Mesendoderm (in vitro differentiated cells): ENCODE measurements at regions not wholly inside any gene's neighbourhood (a gene's known extent, or its start where the extent isn't known, plus 50 kb on each side); places are given as distances from the start of the nearest gene placed in this dataset.

ENCODE experiments used
- DNase-seq: peaks from one replicate; pipeline ENCODE4 v3.0.0; 2013
- H2AK5ac ChIP-seq: 2 replicates; pipeline ENCODE4 v1.6.1; 2013; ENCODE audit warnings: low read length, inconsistent platforms
- H2BK120ac ChIP-seq: 2 replicates; pipeline ENCODE4 v1.6.1; 2013; ENCODE audit warnings: low read depth, mild to moderate bottlenecking, low read length, moderate library complexity, mixed read lengths
- H2BK15ac ChIP-seq: replicated peaks from 2 replicates; pipeline ENCODE4 v1.6.1; 2013; ENCODE audit warnings: low read depth, mild to moderate bottlenecking, moderate library complexity
- H2BK5ac ChIP-seq: 2 replicates; pipeline ENCODE4 v1.6.1; 2013; ENCODE audit warnings: low read length, inconsistent platforms
- H3K18ac ChIP-seq: 2 replicates; pipeline ENCODE4 v1.6.1; 2013; ENCODE audit warnings: mild to moderate bottlenecking, low read length, mixed read lengths
- H3K23ac ChIP-seq: one replicate; pipeline ENCODE4 v1.6.1; 2013; ENCODE audit warnings: low read length
- H3K27ac ChIP-seq: 2 replicates; pipeline ENCODE4 v1.5.1; 2013; ENCODE audit warnings: low read depth, mild to moderate bottlenecking, inconsistent platforms, low read length, moderate library complexity
- H3K27me3 ChIP-seq: 2 replicates; pipeline ENCODE4 v1.6.1; 2013; ENCODE audit warnings: low read length, control low read depth, mild to moderate bottlenecking, inconsistent platforms; ENCODE audit not compliant: insufficient read depth, poor library complexity
- H3K36me3 ChIP-seq: 2 replicates; pipeline ENCODE4 v1.6.1; 2013; ENCODE audit warnings: low read length, inconsistent platforms; ENCODE audit not compliant: control insufficient read depth, insufficient read depth
- H3K4ac ChIP-seq: one replicate; pipeline ENCODE4 v1.6.1; 2013; ENCODE audit warnings: low read depth, mild to moderate bottlenecking, low read length, moderate library complexity
- H3K4me1 ChIP-seq: 2 replicates; pipeline ENCODE4 v1.6.1; 2013; ENCODE audit warnings: low read depth, low read length, inconsistent platforms; ENCODE audit not compliant: control insufficient read depth
- H3K4me2 ChIP-seq: 2 replicates; pipeline ENCODE4 v1.6.1; 2013; ENCODE audit warnings: low read length
- H3K4me3 ChIP-seq: 2 replicates; pipeline ENCODE4 v1.5.1; 2013; ENCODE audit warnings: mild to moderate bottlenecking, low read length
- H3K56ac ChIP-seq: one replicate; pipeline ENCODE4 v1.6.1; 2013; ENCODE audit warnings: low read length
- H3K79me1 ChIP-seq: 2 replicates; pipeline ENCODE4 v1.6.1; 2013; ENCODE audit warnings: low read length, inconsistent platforms
- H3K79me2 ChIP-seq: 2 replicates; pipeline ENCODE4 v1.6.1; 2013; ENCODE audit warnings: mild to moderate bottlenecking, low read length; ENCODE audit not compliant: control insufficient read depth, insufficient read depth
- H3K9ac ChIP-seq: 2 replicates; pipeline ENCODE4 v1.6.1; 2013; ENCODE audit warnings: low read length, inconsistent platforms
- H4K5ac ChIP-seq: one replicate; pipeline ENCODE4 v1.6.1; 2013; ENCODE audit warnings: low read length
- H4K8ac ChIP-seq: one replicate; pipeline ENCODE4 v1.6.1; 2013; ENCODE audit warnings: low read depth, mild to moderate bottlenecking, control low read depth, low read length, moderate library complexity
- WGBS: extraction: QIAGEN DNeasy Blood & Tissue Kit; methylation state at CpG from one replicate; pipeline ENCODE4 v1.1.7; 2013; ENCODE audit warnings: low lambda C conversion rate, missing lambda C conversion rate; ENCODE audit not compliant: insufficient coverage; ENCODE audit errors: extremely low coverage; 5-methylcytosine and 5-hydroxymethylcytosine counted together

- Histone ChIP-seq H3K79me2 (no peaks in the 10 kb centered on the region), H3K9ac (no peak overlapping the region), H3K56ac (no peak overlapping the region), H2BK15ac (no peak overlapping the region), H3K23ac (no peak overlapping the region), H3K4me2 (no peak overlapping the region), H4K8ac (no peak overlapping the region), H3K4ac (no peak overlapping the region), H3K27me3 (no peaks in the 10 kb centered on the region), H3K27ac (no peak overlapping the region), H3K36me3 (no peaks in the 10 kb centered on the region), H4K5ac (no peak overlapping the region), H2BK5ac (no peak overlapping the region), H3K4me1 (peaks cover 9% of the 10 kb centered on the region), H3K79me1 (no peaks in the 10 kb centered on the region), H3K18ac (peak overlapping the region; percentile 40), H2BK120ac (no peak overlapping the region), H2AK5ac (no peak overlapping the region), H3K4me3 (no peak overlapping the region)
- WGBS: no CpG with 5 or more reads among the region's 3 CpGs
- DNase-seq: no peak
Observed at GRCh38 chr14:22478670-22479069, 110.4 kb downstream of the DAD1 start.

- WGBS: no CpG with 5 or more reads among the region's 4 CpGs
- no peak overlapping the region for H3K27ac ChIP-seq
- H4K8ac ChIP-seq: no peak overlapping the region
Observed at GRCh38 chr14:22478247-22478646, 110.8 kb downstream of the DAD1 start.

GRCh38 chr14:22477569-22478194 lies 111.3 kb downstream of the DAD1 start:
- Histone ChIP-seq H2BK5ac (peak overlapping the region; percentile 40), H3K79me2 (no peaks in the 10 kb centered on the region), H3K4me1 (peaks cover 6% of the 10 kb centered on the region), H3K4me2 (no peak overlapping the region), H3K4ac (no peak overlapping the region), H3K9ac (no peak overlapping the region), H3K27me3 (no peaks in the 10 kb centered on the region), H2BK15ac (no peak overlapping the region), H3K4me3 (no peak overlapping the region), H3K18ac (peak overlapping the region; percentile 76), H4K8ac (no peak overlapping the region), H3K56ac (peak overlapping the region; percentile 9), H3K36me3 (no peaks in the 10 kb centered on the region), H2AK5ac (no peak overlapping the region), H3K27ac (no peak overlapping the region), H3K79me1 (no peaks in the 10 kb centered on the region), H2BK120ac (no peak overlapping the region), H3K23ac (no peak overlapping the region), H4K5ac (no peak overlapping the region)
- no CpG with 5 or more reads among the region's 5 CpGs for WGBS
- DNase-seq: no peak

More at GRCh38 chr14:22478247-22478646, 110.8 kb downstream of the DAD1 start:
- no peak overlapping the region for H3K56ac ChIP-seq
- no peak overlapping the region for H2AK5ac ChIP-seq
- H3K27me3 ChIP-seq: no peaks in the 10 kb centered on the region
- no peak overlapping the region for H3K4me2 ChIP-seq
- no peak overlapping the region for H3K4me3 ChIP-seq
- H2BK5ac ChIP-seq: no peak overlapping the region
- no peak overlapping the region for H4K5ac ChIP-seq
- peaks cover 9% of the 10 kb centered on the region for H3K4me1 ChIP-seq
- H3K79me2 ChIP-seq: no peaks in the 10 kb centered on the region
- DNase-seq: no peak
- H2BK120ac ChIP-seq: no peak overlapping the region
- no peak overlapping the region for H3K9ac ChIP-seq
- H3K23ac ChIP-seq: no peak overlapping the region
- no peak overlapping the region for H3K4ac ChIP-seq
- no peak overlapping the region for H2BK15ac ChIP-seq
- H3K79me1 ChIP-seq: no peaks in the 10 kb centered on the region
- no peak overlapping the region for H3K18ac ChIP-seq
- no peaks in the 10 kb centered on the region for H3K36me3 ChIP-seq

GRCh38 chr14:22476887-22477286 lies 112.1 kb downstream of the DAD1 start:
- H4K5ac ChIP-seq: no peak overlapping the region
- no peak overlapping the region for H3K4me3 ChIP-seq
- WGBS: no CpG with 5 or more reads among the region's 2 CpGs

GRCh38 chr14:22476005-22476751 lies 112.8 kb downstream of the DAD1 start:
- peaks cover 4% of the 10 kb centered on the region for H3K4me1 ChIP-seq
- H3K4ac ChIP-seq: no peak overlapping the region
- no CpG with 5 or more reads among the region's 5 CpGs for WGBS

More at GRCh38 chr14:22476887-22477286, 112.1 kb downstream of the DAD1 start:
- H2BK15ac ChIP-seq: no peak overlapping the region
- H3K79me2 ChIP-seq: no peaks in the 10 kb centered on the region
- H3K9ac ChIP-seq: no peak overlapping the region
- H3K23ac ChIP-seq: no peak overlapping the region
- DNase-seq: no peak
- no peaks in the 10 kb centered on the region for H3K36me3 ChIP-seq
- no peak overlapping the region for H2BK120ac ChIP-seq
- H3K27me3 ChIP-seq: no peaks in the 10 kb centered on the region
- H3K4me2 ChIP-seq: no peak overlapping the region
- peaks cover 6% of the 10 kb centered on the region for H3K4me1 ChIP-seq
- no peak overlapping the region for H4K8ac ChIP-seq
- no peak overlapping the region for H2AK5ac ChIP-seq
- H3K79me1 ChIP-seq: no peaks in the 10 kb centered on the region
- H3K27ac ChIP-seq: no peak overlapping the region
- H3K18ac ChIP-seq: no peak overlapping the region
- no peak overlapping the region for H3K56ac ChIP-seq
- no peak overlapping the region for H3K4ac ChIP-seq
- no peak overlapping the region for H2BK5ac ChIP-seq

More at GRCh38 chr14:22476005-22476751, 112.8 kb downstream of the DAD1 start:
- H4K5ac ChIP-seq: no peak overlapping the region
- no peak overlapping the region for H3K9ac ChIP-seq
- no peaks in the 10 kb centered on the region for H3K79me2 ChIP-seq
- H3K18ac ChIP-seq: peak overlapping the region; percentile 25
- H3K56ac ChIP-seq: peak overlapping the region; percentile 38
- H2BK15ac ChIP-seq: no peak overlapping the region
- H3K23ac ChIP-seq: no peak overlapping the region
- no peaks in the 10 kb centered on the region for H3K27me3 ChIP-seq
- H2AK5ac ChIP-seq: no peak overlapping the region
- peak overlapping the region; percentile 68 for H2BK5ac ChIP-seq
- H4K8ac ChIP-seq: no peak overlapping the region
- H2BK120ac ChIP-seq: no peak overlapping the region
- H3K27ac ChIP-seq: no peak overlapping the region
- no peak overlapping the region for H3K4me3 ChIP-seq
- H3K36me3 ChIP-seq: no peaks in the 10 kb centered on the region
- no peaks in the 10 kb centered on the region for H3K79me1 ChIP-seq
- DNase-seq: peak; percentile 53
- no peak overlapping the region for H3K4me2 ChIP-seq
